ENCODE measurements at regions not wholly inside any gene's neighbourhood (a gene's known extent, or its start where the extent isn't known, plus 50 kb on each side); places are given as distances from the start of the nearest gene placed in this dataset.

DNA sequence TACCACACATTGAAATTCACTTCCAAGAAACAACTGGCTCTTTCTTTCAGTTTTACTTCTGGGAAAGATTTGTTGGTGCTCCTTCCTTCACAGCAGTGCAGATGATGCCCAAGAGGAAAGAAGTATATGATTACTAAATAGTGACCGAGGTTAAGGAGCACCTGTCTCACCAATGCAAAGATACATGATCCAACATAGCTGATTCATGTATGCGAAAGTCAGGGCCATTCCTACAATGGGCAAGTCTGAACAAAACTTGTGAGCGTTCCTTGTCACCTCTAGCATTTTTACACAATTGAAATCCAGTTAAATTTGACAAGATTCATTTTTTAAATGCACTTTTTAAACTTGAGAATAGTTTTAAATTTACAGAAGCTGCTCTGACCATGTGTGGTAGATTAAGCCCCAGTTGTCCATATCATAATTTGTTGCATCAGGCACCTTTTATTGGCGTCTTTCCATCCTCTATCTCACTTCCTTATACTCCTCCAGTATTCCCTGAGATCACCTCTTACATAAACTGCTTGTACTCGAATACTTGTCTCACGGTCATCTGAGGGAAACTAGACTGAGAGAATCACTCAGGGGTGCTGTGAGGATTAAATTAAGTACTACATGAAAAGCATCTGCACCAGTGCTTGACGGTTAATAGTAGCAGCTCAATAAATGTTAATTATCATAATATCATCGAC, 438.8 kb upstream of the CDH20 start:
- Histone ChIP-seq H3K9me3 (ENCODE audit: control insufficient read depth, low read length) (no peaks in the 10 kb centered on the region), H3K27ac (ENCODE audit: low read depth, low read length) (no peak overlapping the region), H3K27me3 (ENCODE audit: control insufficient read depth, insufficient read depth, low read length, poor library complexity, severe bottlenecking) (no peaks in the 10 kb centered on the region), H3K4me1 (ENCODE audit: control insufficient read depth, insufficient read depth, low read length) (peaks cover 7% of the 10 kb centered on the region), H3K9ac (ENCODE audit: extremely low read depth, low read length, poor library complexity, severe bottlenecking) (no peak overlapping the region), H3K4me3 (ENCODE audit: low read length) (no peak overlapping the region), H3K36me3 (ENCODE audit: control insufficient read depth, insufficient read depth, low read length) (no peaks in the 10 kb centered on the region)
- H3K4me3 Mint-ChIP-seq: no peak overlapping the region
- H3K9me3 Mint-ChIP-seq: no peaks in the 10 kb centered on the region
- H3K27me3 Mint-ChIP-seq (ENCODE audit: insufficient read depth): no peaks in the 10 kb centered on the region
- no peak for DNase-seq
- H3K27ac Mint-ChIP-seq: no peak overlapping the region
- WGBS, 2 experiments (ENCODE audit: insufficient coverage in 1 of 2, insufficient read length in 1 of 2): 91 to 95% methylated on average over 6 to 8 of the region's 8 CpGs
- H3K36me3 Mint-ChIP-seq (ENCODE audit: low read depth): no peaks in the 10 kb centered on the region
- TF ChIP-seq, protein P1, sequence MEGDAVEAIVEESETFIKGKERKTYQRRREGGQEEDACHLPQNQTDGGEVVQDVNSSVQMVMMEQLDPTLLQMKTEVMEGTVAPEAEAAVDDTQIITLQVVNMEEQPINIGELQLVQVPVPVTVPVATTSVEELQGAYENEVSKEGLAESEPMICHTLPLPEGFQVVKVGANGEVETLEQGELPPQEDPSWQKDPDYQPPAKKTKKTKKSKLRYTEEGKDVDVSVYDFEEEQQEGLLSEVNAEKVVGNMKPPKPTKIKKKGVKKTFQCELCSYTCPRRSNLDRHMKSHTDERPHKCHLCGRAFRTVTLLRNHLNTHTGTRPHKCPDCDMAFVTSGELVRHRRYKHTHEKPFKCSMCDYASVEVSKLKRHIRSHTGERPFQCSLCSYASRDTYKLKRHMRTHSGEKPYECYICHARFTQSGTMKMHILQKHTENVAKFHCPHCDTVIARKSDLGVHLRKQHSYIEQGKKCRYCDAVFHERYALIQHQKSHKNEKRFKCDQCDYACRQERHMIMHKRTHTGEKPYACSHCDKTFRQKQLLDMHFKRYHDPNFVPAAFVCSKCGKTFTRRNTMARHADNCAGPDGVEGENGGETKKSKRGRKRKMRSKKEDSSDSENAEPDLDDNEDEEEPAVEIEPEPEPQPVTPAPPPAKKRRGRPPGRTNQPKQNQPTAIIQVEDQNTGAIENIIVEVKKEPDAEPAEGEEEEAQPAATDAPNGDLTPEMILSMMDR (conservative IDR thresholded peaks at IDR 0.05): no peak
- H3K4me1 Mint-ChIP-seq: peaks cover 30% of the 10 kb centered on the region

DNA sequence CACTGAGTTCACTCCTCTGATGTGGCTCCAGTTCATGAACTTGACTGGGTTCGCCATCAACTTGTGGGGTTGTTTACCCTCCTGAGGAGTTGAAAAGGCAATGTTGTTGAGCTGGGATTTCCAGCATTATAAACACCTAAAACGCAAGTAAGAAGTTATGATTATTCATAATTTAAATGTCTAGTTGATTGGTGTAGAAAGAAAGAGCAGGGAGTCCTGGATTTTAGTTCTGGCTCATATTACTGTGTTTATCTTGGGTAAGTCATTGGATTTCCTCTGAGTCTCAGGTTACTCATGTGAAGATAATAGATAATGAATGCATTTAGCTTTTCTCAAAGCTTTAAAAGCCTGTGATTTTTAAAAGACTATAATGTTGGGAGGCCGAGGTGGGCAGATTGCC, 438.0 kb upstream of the CDH20 start:
- WGBS, 2 experiments (ENCODE audit: insufficient coverage in 1 of 2, insufficient read length in 1 of 2): 96 to 100% methylated on average over 1 to 3 of the region's 3 CpGs

DNA sequence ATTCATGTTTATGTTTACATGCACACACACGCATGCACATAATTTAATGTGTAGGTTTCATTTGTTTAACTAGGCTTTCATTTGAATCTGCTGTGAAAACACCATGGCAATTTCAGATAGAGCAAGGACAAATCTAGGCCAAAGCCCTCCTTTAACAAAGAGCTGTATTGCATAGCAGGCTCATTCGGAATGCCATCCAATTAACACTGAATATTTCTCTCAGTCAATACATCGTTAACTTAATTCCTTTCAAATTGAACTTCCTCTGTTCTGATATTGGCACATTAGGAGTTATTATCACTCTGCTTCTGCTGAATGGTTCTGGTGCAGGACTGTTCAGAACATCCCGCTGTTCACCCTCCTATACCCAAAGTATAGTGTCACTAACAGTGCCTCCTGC, 435.1 kb upstream of the CDH20 start:
- Histone ChIP-seq H3K4me3 (ENCODE audit: low read length) (no peak overlapping the region), H3K9ac (ENCODE audit: extremely low read depth, low read length, poor library complexity, severe bottlenecking) (no peak overlapping the region), H3K4me1 (ENCODE audit: control insufficient read depth, insufficient read depth, low read length) (peaks cover 7% of the 10 kb centered on the region), H3K36me3 (ENCODE audit: control insufficient read depth, insufficient read depth, low read length) (no peaks in the 10 kb centered on the region), H3K9me3 (ENCODE audit: control insufficient read depth, low read length) (no peaks in the 10 kb centered on the region), H3K27ac (ENCODE audit: low read depth, low read length) (no peak overlapping the region), H3K27me3 (ENCODE audit: control insufficient read depth, insufficient read depth, low read length, poor library complexity, severe bottlenecking) (no peaks in the 10 kb centered on the region)
- DNase-seq: no peak
- no peaks in the 10 kb centered on the region for H3K9me3 Mint-ChIP-seq
- TF ChIP-seq, protein P1 (conservative IDR thresholded peaks at IDR 0.05): no peak
- peak overlapping the region; percentile 74 for H3K27ac Mint-ChIP-seq
- WGBS, 2 experiments (ENCODE audit: insufficient coverage in 1 of 2, insufficient read length in 1 of 2): 66 to 70% methylated on average over 2 to 4 of the region's 4 CpGs
- H3K4me3 Mint-ChIP-seq: no peak overlapping the region
- H3K36me3 Mint-ChIP-seq (ENCODE audit: low read depth): no peaks in the 10 kb centered on the region
- no peaks in the 10 kb centered on the region for H3K27me3 Mint-ChIP-seq (ENCODE audit: insufficient read depth)
- H3K4me1 Mint-ChIP-seq: peaks cover 19% of the 10 kb centered on the region

More for the DNA sequence above, 438.0 kb upstream of the CDH20 start:
- Mint-ChIP-seq H3K27ac (no peak overlapping the region), H3K36me3 (ENCODE audit: low read depth) (no peaks in the 10 kb centered on the region), H3K4me3 (no peak overlapping the region), H3K27me3 (ENCODE audit: insufficient read depth) (no peaks in the 10 kb centered on the region), H3K4me1 (peaks cover 23% of the 10 kb centered on the region), H3K9me3 (no peaks in the 10 kb centered on the region)
- H3K4me3 ChIP-seq (ENCODE audit: low read length): no peak overlapping the region
- H3K27me3 ChIP-seq (ENCODE audit: control insufficient read depth, insufficient read depth, low read length, poor library complexity, severe bottlenecking): no peaks in the 10 kb centered on the region
- H3K36me3 ChIP-seq (ENCODE audit: control insufficient read depth, insufficient read depth, low read length): no peaks in the 10 kb centered on the region
- H3K9me3 ChIP-seq (ENCODE audit: control insufficient read depth, low read length): no peaks in the 10 kb centered on the region
- TF ChIP-seq, protein P1 (conservative IDR thresholded peaks at IDR 0.05): no peak
- H3K4me1 ChIP-seq (ENCODE audit: control insufficient read depth, insufficient read depth, low read length): peaks cover 7% of the 10 kb centered on the region
- H3K27ac ChIP-seq (ENCODE audit: low read depth, low read length): no peak overlapping the region
- DNase-seq: no peak
- H3K9ac ChIP-seq (ENCODE audit: extremely low read depth, low read length, poor library complexity, severe bottlenecking): no peak overlapping the region
